Astrocyte (in vitro differentiated cells and primary cell): ENCODE measurements at regions not wholly inside any gene's neighbourhood (a gene's known extent, or its start where the extent isn't known, plus 50 kb on each side); places are given as distances from the start of the nearest gene placed in this dataset.

Experiments
- DNase-seq: peaks from one replicate; pipeline ENCODE4 v3.0.0-alpha.2; 2010; ENCODE audit warnings: low read depth
- FAIRE-seq: peaks from 2 replicates; lab custom pipeline; 2011; peaks lifted over from hg19 to GRCh38; lab: Jason Lieb, UNC
- H2AFZ ChIP-seq: 2 replicates; pipeline ENCODE4 v1.6.0; 2012; ENCODE audit warnings: low read depth, low read length, inconsistent platforms
- H3K27ac ChIP-seq: 2 replicates; pipeline ENCODE4 v1.5.1; 2011; ENCODE audit warnings: low read depth, low read length, inconsistent platforms
- H3K27me3 ChIP-seq: 2 replicates; pipeline ENCODE4 v1.6.0; 2011; ENCODE audit warnings: low read length, inconsistent platforms; ENCODE audit not compliant: insufficient read depth
- H3K36me3 ChIP-seq: 2 replicates; pipeline ENCODE4 v1.5.1; 2011; ENCODE audit warnings: low read length, inconsistent platforms; ENCODE audit not compliant: insufficient read depth
- H3K4me1 ChIP-seq: 2 replicates; pipeline ENCODE4 v1.5.1; 2011; ENCODE audit warnings: low read length, inconsistent platforms; ENCODE audit not compliant: insufficient read depth
- H3K4me2 ChIP-seq: 2 replicates; pipeline ENCODE4 v1.6.0; 2012; ENCODE audit warnings: low read length, inconsistent platforms
- H3K4me3 ChIP-seq: 2 replicates; pipeline ENCODE4 v1.5.1; 2011; ENCODE audit warnings: low read depth, mild to moderate bottlenecking, low read length, inconsistent platforms; ENCODE audit not compliant: insufficient read depth
- H3K79me2 ChIP-seq: 2 replicates; pipeline ENCODE4 v1.6.0; 2012; ENCODE audit warnings: mild to moderate bottlenecking, low read length, inconsistent platforms; ENCODE audit not compliant: insufficient read depth
- H3K9ac ChIP-seq: 2 replicates; pipeline ENCODE4 v1.6.0; 2012; ENCODE audit warnings: mild to moderate bottlenecking, low read length, inconsistent platforms
- H3K9me3 ChIP-seq: 2 replicates; pipeline ENCODE4 v1.5.1; 2012; ENCODE audit warnings: low read depth, mild to moderate bottlenecking, low read length, inconsistent platforms; ENCODE audit not compliant: insufficient read depth
- H4K20me1 ChIP-seq: 2 replicates; pipeline ENCODE4 v1.6.0; 2012; ENCODE audit warnings: low read length, inconsistent platforms; ENCODE audit not compliant: insufficient read depth
- H3K27ac Mint-ChIP-seq: one replicate; pipeline ENCODE4 v1.8.0; 2021; ENCODE audit warnings: mild to moderate bottlenecking, mixed read lengths; ENCODE audit not compliant: unreplicated experiment
- H3K27me3 Mint-ChIP-seq: one replicate; pipeline ENCODE4 v1.8.0; 2021; ENCODE audit warnings: low read depth, mixed read lengths; ENCODE audit not compliant: unreplicated experiment
- H3K36me3 Mint-ChIP-seq: one replicate; pipeline ENCODE4 v1.8.0; 2021; ENCODE audit warnings: low read depth, mixed read lengths; ENCODE audit not compliant: unreplicated experiment
- H3K4me1 Mint-ChIP-seq: one replicate; pipeline ENCODE4 v1.8.0; 2021; ENCODE audit warnings: low read depth, mixed read lengths; ENCODE audit not compliant: unreplicated experiment
- H3K4me3 Mint-ChIP-seq: one replicate; pipeline ENCODE4 v1.8.0; 2021; ENCODE audit warnings: mild to moderate bottlenecking, moderate library complexity, mixed read lengths; ENCODE audit not compliant: unreplicated experiment
- H3K9me3 Mint-ChIP-seq: one replicate; pipeline ENCODE4 v1.8.0; 2021; ENCODE audit warnings: mild to moderate bottlenecking, mixed read lengths; ENCODE audit not compliant: unreplicated experiment
- CTCF ChIP-seq: IDR thresholded peaks from 2 replicates; pipeline ENCODE4 v1.5.1; 2011; ENCODE audit warnings: low read depth, mild to moderate bottlenecking, inconsistent platforms, low read length, moderate library complexity; ENCODE audit not compliant: insufficient read depth
- EZH2 ChIP-seq: IDR thresholded peaks from 2 replicates; pipeline ENCODE4 v1.6.1; 2012; ENCODE audit warnings: mild to moderate bottlenecking, low read length, inconsistent platforms; ENCODE audit not compliant: insufficient read depth

DNA sequence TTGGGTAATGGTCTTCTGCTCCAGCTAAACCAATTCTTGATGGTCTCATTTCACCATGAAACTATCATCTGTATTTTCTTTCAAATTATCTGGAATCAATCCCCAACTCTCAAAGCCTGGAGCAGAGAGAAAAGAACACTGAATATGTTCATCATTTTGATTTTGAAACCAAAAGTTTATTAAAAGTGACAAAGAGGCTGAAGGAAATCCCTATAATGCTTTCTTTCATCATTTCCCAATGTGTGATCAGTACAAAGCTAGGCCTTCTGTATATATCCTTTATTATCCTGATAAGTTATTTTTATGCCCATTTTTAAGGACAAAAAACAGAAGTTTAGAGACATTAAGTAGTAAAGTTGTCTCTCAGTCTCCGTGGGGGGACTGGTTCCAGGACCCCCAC is 50.1 kb upstream of the MBNL1 start:
- H3K36me3 Mint-ChIP-seq, result no peaks in the 10 kb centered on the region
- Histone ChIP-seq H3K36me3 (no peaks in the 10 kb centered on the region), H3K4me2 (no peak overlapping the region), H3K27ac (no peak overlapping the region), H3K9me3 (no peaks in the 10 kb centered on the region), H3K27me3 (no peaks in the 10 kb centered on the region), H3K9ac (no peak overlapping the region), H3K79me2 (no peaks in the 10 kb centered on the region), H2AFZ (no peak overlapping the region), H3K4me3 (no peak overlapping the region), H4K20me1 (no peaks in the 10 kb centered on the region), H3K4me1 (peaks cover 4% of the 10 kb centered on the region)
- no peak overlapping the region for H3K27ac Mint-ChIP-seq
- H3K4me3 Mint-ChIP-seq, result no peak overlapping the region
- TF ChIP-seq EZH2 (no peak), CTCF (no peak)
- H3K27me3 Mint-ChIP-seq, result no peaks in the 10 kb centered on the region
- H3K9me3 Mint-ChIP-seq, result peaks cover 1% of the 10 kb centered on the region
- peaks cover 8% of the 10 kb centered on the region for H3K4me1 Mint-ChIP-seq
- no peak for DNase-seq
- no peak for FAIRE-seq
